Smooth muscle cell (in vitro differentiated cells): ENCODE measurements at regions not wholly inside any gene's neighbourhood (a gene's known extent, or its start where the extent isn't known, plus 50 kb on each side); places are given as distances from the start of the nearest gene placed in this dataset.
"Not testable (repeated sequence)": the region's sequence is repeated elsewhere in the genome, so short reads cannot be mapped to it uniquely, and the experiment has no call there.

Experiments used
- DNase-seq: peaks from one replicate; lab custom pipeline; 2025; ENCODE audit not compliant: unreplicated experiment; lab: John Stamatoyannopoulos, UW
- H2AFZ ChIP-seq: fragments of 200-600 bp; sonication (generic); 2 replicates; pipeline ENCODE4 v1.6.0; 2016; ENCODE audit warnings: antibody characterized with exemption, low read depth, mild to moderate bottlenecking
- H3F3A ChIP-seq: fragments of 200-600 bp; sonication (generic); 2 replicates; pipeline ENCODE4 v1.6.0; 2017; ENCODE audit warnings: antibody characterized with exemption, low read depth
- H3K27ac ChIP-seq: fragments of 200-600 bp; sonication (generic); 2 replicates; pipeline ENCODE4 v1.5.1; 2016; ENCODE audit warnings: low read depth, mild to moderate bottlenecking
- H3K27me3 ChIP-seq: fragments of 200-600 bp; sonication (generic); 2 replicates; pipeline ENCODE4 v1.6.1; 2016; ENCODE audit warnings: low read depth, mild to moderate bottlenecking
- H3K36me3 ChIP-seq: fragments of 200-600 bp; sonication (generic); 2 replicates; pipeline ENCODE4 v1.5.1; 2016; ENCODE audit warnings: low read depth
- H3K4me1 ChIP-seq: fragments of 200-600 bp; sonication (generic); 2 replicates; pipeline ENCODE4 v1.5.1; 2016; ENCODE audit warnings: low read depth
- H3K4me2 ChIP-seq: fragments of 200-600 bp; sonication (generic); 2 replicates; pipeline ENCODE4 v1.6.0; 2016; ENCODE audit warnings: mild to moderate bottlenecking
- H3K4me3 ChIP-seq: fragments of 200-600 bp; sonication (generic); 2 replicates; pipeline ENCODE4 v1.5.1; 2016; ENCODE audit warnings: mild to moderate bottlenecking
- H3K79me2 ChIP-seq: fragments of 200-600 bp; sonication (generic); 2 replicates; pipeline ENCODE4 v1.6.0; 2016; ENCODE audit warnings: low read depth, mild to moderate bottlenecking
- H3K9ac ChIP-seq: fragments of 200-600 bp; sonication (generic); 2 replicates; pipeline ENCODE4 v1.6.0; 2016; ENCODE audit warnings: low read depth
- H3K9me3 ChIP-seq: fragments of 200-600 bp; sonication (generic); replicated peaks from 2 replicates; pipeline ENCODE4 v1.5.1; 2016; ENCODE audit warnings: low read depth
- H4K20me1 ChIP-seq: fragments of 200-600 bp; sonication (generic); 2 replicates; pipeline ENCODE4 v1.6.0; 2016; ENCODE audit warnings: low read depth
- CTCF ChIP-seq: fragments of 200-600 bp; sonication (generic); IDR thresholded peaks from 2 replicates; pipeline ENCODE4 v1.5.1; 2017; ENCODE audit warnings: borderline replicate concordance, mild to moderate bottlenecking, antibody characterized with exemption; ENCODE audit not compliant: insufficient read depth, poor library complexity, severe bottlenecking
- WGBS: methylation state at CpG from one replicate; pipeline ENCODE4 v1.1.7; 2016; ENCODE audit warnings: low lambda C conversion rate; 5-methylcytosine and 5-hydroxymethylcytosine counted together

GRCh38 chr13:70518081-70518480 lies 409.8 kb upstream of the KLHL1 start:
- H3K9ac ChIP-seq, result no peak overlapping the region
- no peak overlapping the region for H3K27ac ChIP-seq
- no peaks in the 10 kb centered on the region for H4K20me1 ChIP-seq
- 77% methylated on average over 2 of the region's 2 CpGs for WGBS
- no peak overlapping the region for H2AFZ ChIP-seq
- no peaks in the 10 kb centered on the region for H3K79me2 ChIP-seq
- no peaks in the 10 kb centered on the region for H3K36me3 ChIP-seq
- H3K9me3 ChIP-seq, result no peaks in the 10 kb centered on the region
- H3F3A ChIP-seq, result no peaks in the 10 kb centered on the region
- no peak overlapping the region for H3K4me3 ChIP-seq
- H3K4me1 ChIP-seq, result no peaks in the 10 kb centered on the region
- DNase-seq, result no peak
- no peak for TF ChIP-seq CTCF
- H3K4me2 ChIP-seq, result no peak overlapping the region
- no peaks in the 10 kb centered on the region for H3K27me3 ChIP-seq

- no peaks in the 10 kb centered on the region for H3K36me3 ChIP-seq
- no peaks in the 10 kb centered on the region for H3K79me2 ChIP-seq
- 93% methylated on average over 2 of the region's 2 CpGs for whole genome bisulfite sequencing
- H3K9ac ChIP-seq, result no peak overlapping the region
- no peaks in the 10 kb centered on the region for H4K20me1 ChIP-seq
- H3K4me1 ChIP-seq, result no peaks in the 10 kb centered on the region
- H3F3A ChIP-seq, result no peaks in the 10 kb centered on the region
- no peak overlapping the region for H3K4me2 ChIP-seq
- DNase-seq, result no peak
- H3K27me3 ChIP-seq, result no peaks in the 10 kb centered on the region
- no peak overlapping the region for H2AFZ ChIP-seq
- H3K9me3 ChIP-seq, result no peaks in the 10 kb centered on the region
- no peak for TF ChIP-seq CTCF
- no peak overlapping the region for H3K27ac ChIP-seq
- no peak overlapping the region for H3K4me3 ChIP-seq
Observed at GRCh38 chr13:70516226-70516625, 408.0 kb upstream of the KLHL1 start.

GRCh38 chr13:70511861-70512417 lies 403.7 kb upstream of the KLHL1 start:
- H3K79me2 ChIP-seq, H2AFZ ChIP-seq, H3K4me1 ChIP-seq, H3F3A ChIP-seq, H3K4me2 ChIP-seq, H3K9me3 ChIP-seq, H3K9ac ChIP-seq, DNase-seq, H3K36me3 ChIP-seq, H3K27me3 ChIP-seq, H3K27ac ChIP-seq, H3K4me3 ChIP-seq, H4K20me1 ChIP-seq: not testable (repeated sequence)
- WGBS, result 96% methylated on average over 39 of the region's 40 CpGs

GRCh38 chr13:70505809-70506208 lies 397.6 kb upstream of the KLHL1 start:
- Histone ChIP-seq H3K4me3 (no peak overlapping the region), H3K9ac (no peak overlapping the region), H2AFZ (no peak overlapping the region), H3F3A (no peaks in the 10 kb centered on the region), H3K4me1 (no peaks in the 10 kb centered on the region), H3K27ac (no peak overlapping the region), H3K27me3 (no peaks in the 10 kb centered on the region), H3K36me3 (no peaks in the 10 kb centered on the region), H3K4me2 (no peak overlapping the region), H4K20me1 (no peaks in the 10 kb centered on the region), H3K9me3 (no peaks in the 10 kb centered on the region), H3K79me2 (no peaks in the 10 kb centered on the region)
- no peak for DNase-seq
- no peak for TF ChIP-seq CTCF
- WGBS, result 75% methylated on average over 4 of the region's 4 CpGs
